ENCODE measurements at regions not wholly inside any gene's neighbourhood (a gene's known extent, or its start where the extent isn't known, plus 50 kb on each side); places are given as distances from the start of the nearest gene placed in this dataset.

DNA sequence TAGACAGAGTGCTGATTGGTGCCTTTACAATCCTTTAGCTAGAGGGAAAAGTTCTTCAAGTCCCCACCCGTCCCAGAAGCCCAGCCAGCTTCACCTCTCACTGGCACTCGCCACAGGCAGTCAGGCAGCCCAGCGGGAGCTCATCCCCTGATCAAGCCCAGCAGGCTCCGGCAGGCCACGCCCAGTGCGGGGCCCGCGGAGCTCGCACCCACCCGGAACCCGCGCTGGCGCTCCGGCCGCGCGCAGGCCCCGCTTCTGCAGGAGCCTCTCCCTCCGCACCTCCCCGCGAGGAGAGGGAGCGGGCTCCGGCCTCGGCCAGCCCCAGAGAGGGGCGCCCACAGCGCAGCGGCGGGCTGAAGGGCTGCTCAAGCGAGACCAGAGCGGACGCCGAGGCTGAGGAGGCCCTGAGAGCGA is 202.4 kb upstream of the PDGFD start:
- TF ChIP-seq TCF12 (IDR thresholded peaks at IDR 0.05; ENCODE audit: low read depth) (no peak), CEBPB (IDR thresholded peaks at IDR 0.05) (no peak), CREB1 (IDR thresholded peaks at IDR 0.05; ENCODE audit: low read depth) (no peak), TEAD4 (IDR thresholded peaks at IDR 0.05) (no peak), EP300 (IDR thresholded peaks at IDR 0.05; ENCODE audit: borderline replicate concordance) (no peak), NFIC (IDR thresholded peaks at IDR 0.05) (no peak), RAD21 (IDR thresholded peaks at IDR 0.05; ENCODE audit: low read depth) (no peak), YY1 (IDR thresholded peaks at IDR 0.05; ENCODE audit: low read depth) (no peak), FOXM1 (IDR thresholded peaks at IDR 0.05; ENCODE audit: borderline replicate concordance, low read depth) (no peak), ZBTB7A (IDR thresholded peaks at IDR 0.05; ENCODE audit: low read depth) (no peak), EGR1 (IDR thresholded peaks at IDR 0.05) (no peak), TAF1 (IDR thresholded peaks at IDR 0.05; ENCODE audit: low read depth) (no peak)
- TF ChIP-seq, protein P1, sequence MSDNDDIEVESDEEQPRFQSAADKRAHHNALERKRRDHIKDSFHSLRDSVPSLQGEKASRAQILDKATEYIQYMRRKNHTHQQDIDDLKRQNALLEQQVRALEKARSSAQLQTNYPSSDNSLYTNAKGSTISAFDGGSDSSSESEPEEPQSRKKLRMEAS (IDR thresholded peaks at IDR 0.05): no peak
- TF ChIP-seq, protein P2, sequence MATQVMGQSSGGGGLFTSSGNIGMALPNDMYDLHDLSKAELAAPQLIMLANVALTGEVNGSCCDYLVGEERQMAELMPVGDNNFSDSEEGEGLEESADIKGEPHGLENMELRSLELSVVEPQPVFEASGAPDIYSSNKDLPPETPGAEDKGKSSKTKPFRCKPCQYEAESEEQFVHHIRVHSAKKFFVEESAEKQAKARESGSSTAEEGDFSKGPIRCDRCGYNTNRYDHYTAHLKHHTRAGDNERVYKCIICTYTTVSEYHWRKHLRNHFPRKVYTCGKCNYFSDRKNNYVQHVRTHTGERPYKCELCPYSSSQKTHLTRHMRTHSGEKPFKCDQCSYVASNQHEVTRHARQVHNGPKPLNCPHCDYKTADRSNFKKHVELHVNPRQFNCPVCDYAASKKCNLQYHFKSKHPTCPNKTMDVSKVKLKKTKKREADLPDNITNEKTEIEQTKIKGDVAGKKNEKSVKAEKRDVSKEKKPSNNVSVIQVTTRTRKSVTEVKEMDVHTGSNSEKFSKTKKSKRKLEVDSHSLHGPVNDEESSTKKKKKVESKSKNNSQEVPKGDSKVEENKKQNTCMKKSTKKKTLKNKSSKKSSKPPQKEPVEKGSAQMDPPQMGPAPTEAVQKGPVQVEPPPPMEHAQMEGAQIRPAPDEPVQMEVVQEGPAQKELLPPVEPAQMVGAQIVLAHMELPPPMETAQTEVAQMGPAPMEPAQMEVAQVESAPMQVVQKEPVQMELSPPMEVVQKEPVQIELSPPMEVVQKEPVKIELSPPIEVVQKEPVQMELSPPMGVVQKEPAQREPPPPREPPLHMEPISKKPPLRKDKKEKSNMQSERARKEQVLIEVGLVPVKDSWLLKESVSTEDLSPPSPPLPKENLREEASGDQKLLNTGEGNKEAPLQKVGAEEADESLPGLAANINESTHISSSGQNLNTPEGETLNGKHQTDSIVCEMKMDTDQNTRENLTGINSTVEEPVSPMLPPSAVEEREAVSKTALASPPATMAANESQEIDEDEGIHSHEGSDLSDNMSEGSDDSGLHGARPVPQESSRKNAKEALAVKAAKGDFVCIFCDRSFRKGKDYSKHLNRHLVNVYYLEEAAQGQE (IDR thresholded peaks at IDR 0.05; ENCODE audit: low read depth): no peak
- TF ChIP-seq, protein P3, sequence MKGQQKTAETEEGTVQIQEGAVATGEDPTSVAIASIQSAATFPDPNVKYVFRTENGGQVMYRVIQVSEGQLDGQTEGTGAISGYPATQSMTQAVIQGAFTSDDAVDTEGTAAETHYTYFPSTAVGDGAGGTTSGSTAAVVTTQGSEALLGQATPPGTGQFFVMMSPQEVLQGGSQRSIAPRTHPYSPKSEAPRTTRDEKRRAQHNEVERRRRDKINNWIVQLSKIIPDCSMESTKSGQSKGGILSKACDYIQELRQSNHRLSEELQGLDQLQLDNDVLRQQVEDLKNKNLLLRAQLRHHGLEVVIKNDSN (IDR thresholded peaks at IDR 0.05): no peak

DNA sequence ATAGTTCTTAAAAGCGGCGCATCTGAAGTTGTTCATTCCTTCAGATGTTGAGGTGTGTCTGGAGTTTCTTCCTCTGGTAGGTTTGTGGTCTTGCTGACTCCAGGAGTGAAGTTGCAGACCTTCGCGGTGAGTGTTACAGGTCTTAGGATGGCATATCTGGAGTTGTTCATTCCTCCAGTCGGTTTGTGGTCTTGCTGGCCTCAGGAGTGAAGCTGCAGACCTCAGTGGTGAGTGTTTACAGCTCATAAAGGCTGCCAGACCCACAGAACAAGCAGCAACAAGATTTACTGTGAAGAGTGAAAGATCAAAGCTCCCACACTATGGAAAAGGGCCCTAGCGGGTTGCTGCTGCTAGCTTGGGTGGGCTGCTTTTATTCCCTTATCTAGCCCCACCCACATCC is 201.7 kb upstream of the PDGFD start:
- TF ChIP-seq TAF1 (IDR thresholded peaks at IDR 0.05; ENCODE audit: low read depth): no peak
- TF ChIP-seq TEAD4 (IDR thresholded peaks at IDR 0.05): no peak
- no peak for TF ChIP-seq CREB1 (IDR thresholded peaks at IDR 0.05; ENCODE audit: low read depth)

DNA sequence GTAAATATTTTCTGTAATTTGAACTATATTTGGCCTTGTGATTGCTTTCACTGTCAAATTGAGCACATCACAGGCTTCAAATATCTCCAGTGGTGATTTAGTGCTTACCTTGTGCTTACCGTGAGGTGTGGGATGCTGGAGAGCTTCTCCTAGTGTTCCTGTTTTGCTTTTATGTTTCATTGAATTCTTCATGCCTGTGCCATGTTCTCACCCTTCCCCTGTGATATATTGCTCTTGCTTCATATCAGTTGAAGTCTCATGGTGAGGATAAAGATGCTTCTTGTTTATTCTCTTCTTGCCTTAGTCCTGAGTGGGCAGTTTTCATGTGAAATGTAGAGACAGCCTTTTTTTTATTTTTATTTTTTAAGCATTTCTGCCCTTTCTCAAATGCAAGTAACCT is 198.0 kb upstream of the PDGFD start:
- TF ChIP-seq EGR1 (IDR thresholded peaks at IDR 0.05): no peak
- TF ChIP-seq, protein P2 (IDR thresholded peaks at IDR 0.05; ENCODE audit: low read depth): no peak
- TF ChIP-seq CEBPB (IDR thresholded peaks at IDR 0.05): no peak
- TF ChIP-seq, protein P3 (IDR thresholded peaks at IDR 0.05): no peak
- TF ChIP-seq RAD21 (IDR thresholded peaks at IDR 0.05; ENCODE audit: low read depth): no peak
- no peak for TF ChIP-seq NFIC (IDR thresholded peaks at IDR 0.05)
- no peak for TF ChIP-seq CREB1 (IDR thresholded peaks at IDR 0.05; ENCODE audit: low read depth)
- no peak for TF ChIP-seq TEAD4 (IDR thresholded peaks at IDR 0.05)
- no peak for TF ChIP-seq TAF1 (IDR thresholded peaks at IDR 0.05; ENCODE audit: low read depth)
- TF ChIP-seq TCF12 (IDR thresholded peaks at IDR 0.05; ENCODE audit: low read depth): no peak
- TF ChIP-seq FOXM1 (IDR thresholded peaks at IDR 0.05; ENCODE audit: borderline replicate concordance, low read depth): no peak
- TF ChIP-seq, protein P1 (IDR thresholded peaks at IDR 0.05): no peak
- TF ChIP-seq EP300 (IDR thresholded peaks at IDR 0.05; ENCODE audit: borderline replicate concordance): no peak
- no peak for TF ChIP-seq ZBTB7A (IDR thresholded peaks at IDR 0.05; ENCODE audit: low read depth)
- no peak for TF ChIP-seq YY1 (IDR thresholded peaks at IDR 0.05; ENCODE audit: low read depth)

DNA sequence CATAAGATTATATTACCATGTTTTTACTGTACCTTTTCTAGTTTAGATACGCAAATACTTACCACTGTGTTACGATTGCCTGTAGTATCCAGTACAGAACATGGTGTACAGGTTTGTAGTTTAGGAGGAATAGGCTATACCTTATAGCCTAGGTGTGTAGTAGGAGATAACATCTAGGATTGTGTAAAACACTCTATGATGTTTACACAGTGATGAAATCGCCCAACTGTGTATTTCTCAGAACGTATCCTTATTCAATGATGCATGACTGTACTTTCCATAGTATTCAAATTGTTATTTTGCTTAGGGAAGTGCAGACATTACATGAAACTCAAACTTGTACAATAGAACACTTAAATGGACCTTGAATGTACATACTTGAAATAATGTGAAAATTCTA is 188.1 kb upstream of the PDGFD start:
- no peak for TF ChIP-seq NFIC (IDR thresholded peaks at IDR 0.05)
- no peak for TF ChIP-seq ZBTB7A (IDR thresholded peaks at IDR 0.05; ENCODE audit: low read depth)
- TF ChIP-seq EP300 (IDR thresholded peaks at IDR 0.05; ENCODE audit: borderline replicate concordance): no peak
- peak; percentile 82 for TF ChIP-seq CEBPB (IDR thresholded peaks at IDR 0.05)

DNA sequence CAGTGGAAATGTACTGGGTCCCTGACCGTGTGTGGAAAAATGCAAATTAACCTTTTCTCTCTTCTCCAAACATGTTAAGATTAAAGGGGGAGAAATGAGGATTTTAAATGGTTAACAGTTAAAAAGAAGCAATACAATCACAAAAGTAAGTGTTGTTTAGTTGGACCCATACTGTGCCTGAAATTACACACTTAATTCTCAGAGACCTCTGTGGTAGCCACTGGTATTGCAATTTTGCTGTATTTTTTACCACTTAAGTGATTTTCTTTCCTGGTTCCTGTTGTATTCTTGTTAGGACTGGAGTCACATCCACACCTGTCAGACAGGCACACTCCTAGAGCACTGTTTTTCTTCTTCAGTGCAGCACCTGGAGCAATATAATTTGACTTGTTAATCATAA is 179.6 kb upstream of the PDGFD start:
- TF ChIP-seq RAD21 (IDR thresholded peaks at IDR 0.05; ENCODE audit: low read depth): no peak
- TF ChIP-seq EGR1 (IDR thresholded peaks at IDR 0.05): no peak
- TF ChIP-seq CEBPB (IDR thresholded peaks at IDR 0.05): no peak
- no peak for TF ChIP-seq CREB1 (IDR thresholded peaks at IDR 0.05; ENCODE audit: low read depth)
- no peak for TF ChIP-seq ZBTB7A (IDR thresholded peaks at IDR 0.05; ENCODE audit: low read depth)
- TF ChIP-seq TAF1 (IDR thresholded peaks at IDR 0.05; ENCODE audit: low read depth): no peak
- no peak for TF ChIP-seq FOXM1 (IDR thresholded peaks at IDR 0.05; ENCODE audit: borderline replicate concordance, low read depth)
- TF ChIP-seq YY1 (IDR thresholded peaks at IDR 0.05; ENCODE audit: low read depth): no peak
- TF ChIP-seq, protein P1 (IDR thresholded peaks at IDR 0.05): no peak
- TF ChIP-seq, protein P2 (IDR thresholded peaks at IDR 0.05; ENCODE audit: low read depth): no peak
- no peak for TF ChIP-seq TCF12 (IDR thresholded peaks at IDR 0.05; ENCODE audit: low read depth)
- no peak for TF ChIP-seq EP300 (IDR thresholded peaks at IDR 0.05; ENCODE audit: borderline replicate concordance)
- no peak for TF ChIP-seq TEAD4 (IDR thresholded peaks at IDR 0.05)
- TF ChIP-seq NFIC (IDR thresholded peaks at IDR 0.05): no peak
- TF ChIP-seq, protein P3 (IDR thresholded peaks at IDR 0.05): no peak
